ENCODE measurements at regions not wholly inside any gene's neighbourhood (a gene's known extent, or its start where the extent isn't known, plus 50 kb on each side); places are given as distances from the start of the nearest gene placed in this dataset.
"Not testable (repeated sequence)": the region's sequence is repeated elsewhere in the genome, so short reads cannot be mapped to it uniquely, and the experiment has no call there.

DNA sequence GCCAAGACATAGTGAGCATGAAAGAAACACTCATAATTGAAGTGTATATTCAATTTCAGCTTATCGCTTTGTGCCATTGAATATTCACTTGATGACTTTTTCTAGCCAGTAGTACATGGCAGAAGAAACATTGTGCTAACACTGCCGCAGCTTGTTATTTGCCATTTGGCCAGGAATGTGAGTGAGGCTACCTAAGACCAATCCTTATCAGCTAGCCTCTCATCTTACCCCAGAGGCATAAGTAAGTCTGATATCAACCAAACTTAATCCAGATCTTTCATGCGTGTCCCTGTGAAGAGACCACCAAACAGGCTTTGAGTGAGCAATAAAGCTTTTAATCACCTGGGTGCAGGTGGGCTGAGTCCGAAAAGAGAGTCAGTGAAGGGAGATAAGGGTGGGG is 586.0 kb upstream of the MBL2 start:
- Histone ChIP-seq H3K4me1 (no peaks in the 10 kb centered on the region), H3K27me3 (ENCODE audit: control insufficient read depth, insufficient read depth, low read length) (no peaks in the 10 kb centered on the region), H3K27ac (no peak overlapping the region), H3K4me2 (ENCODE audit: low read length) (no peak overlapping the region), H3K4me3 (ENCODE audit: low read depth, low read length) (no peak overlapping the region), H2AFZ (no peak overlapping the region), H3K9ac (no peak overlapping the region), H3K79me2 (no peaks in the 10 kb centered on the region), H3K9me3 (ENCODE audit: control insufficient read depth, low read length) (no peaks in the 10 kb centered on the region), H3K36me3 (ENCODE audit: control insufficient read depth, insufficient read depth, low read length) (no peaks in the 10 kb centered on the region)
- TF ChIP-seq, protein P1, sequence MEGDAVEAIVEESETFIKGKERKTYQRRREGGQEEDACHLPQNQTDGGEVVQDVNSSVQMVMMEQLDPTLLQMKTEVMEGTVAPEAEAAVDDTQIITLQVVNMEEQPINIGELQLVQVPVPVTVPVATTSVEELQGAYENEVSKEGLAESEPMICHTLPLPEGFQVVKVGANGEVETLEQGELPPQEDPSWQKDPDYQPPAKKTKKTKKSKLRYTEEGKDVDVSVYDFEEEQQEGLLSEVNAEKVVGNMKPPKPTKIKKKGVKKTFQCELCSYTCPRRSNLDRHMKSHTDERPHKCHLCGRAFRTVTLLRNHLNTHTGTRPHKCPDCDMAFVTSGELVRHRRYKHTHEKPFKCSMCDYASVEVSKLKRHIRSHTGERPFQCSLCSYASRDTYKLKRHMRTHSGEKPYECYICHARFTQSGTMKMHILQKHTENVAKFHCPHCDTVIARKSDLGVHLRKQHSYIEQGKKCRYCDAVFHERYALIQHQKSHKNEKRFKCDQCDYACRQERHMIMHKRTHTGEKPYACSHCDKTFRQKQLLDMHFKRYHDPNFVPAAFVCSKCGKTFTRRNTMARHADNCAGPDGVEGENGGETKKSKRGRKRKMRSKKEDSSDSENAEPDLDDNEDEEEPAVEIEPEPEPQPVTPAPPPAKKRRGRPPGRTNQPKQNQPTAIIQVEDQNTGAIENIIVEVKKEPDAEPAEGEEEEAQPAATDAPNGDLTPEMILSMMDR (IDR thresholded peaks at IDR 0.05) = no peak

DNA sequence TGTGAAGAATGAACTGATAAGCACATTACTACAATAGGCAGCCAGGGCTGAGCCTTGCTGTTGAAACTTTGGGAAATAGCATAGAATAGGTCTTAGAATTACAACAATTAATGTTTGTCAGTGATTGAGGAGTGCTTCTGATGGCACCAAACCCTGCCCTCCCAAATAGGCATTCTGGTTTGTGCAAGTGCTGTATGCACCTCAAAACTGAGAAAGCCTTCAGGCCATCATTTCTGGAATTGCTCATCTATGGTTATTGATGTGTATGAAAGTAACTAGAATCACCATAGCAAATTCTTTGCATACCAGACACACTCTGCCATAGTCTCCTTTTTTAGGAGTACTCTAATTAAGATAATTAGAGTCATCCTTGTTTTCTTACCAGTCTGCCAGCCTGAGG is 585.0 kb upstream of the MBL2 start:
- TF ChIP-seq, protein P1 (IDR thresholded peaks at IDR 0.05) = no peak
- Histone ChIP-seq H3K4me3 (ENCODE audit: low read depth, low read length) (no peak overlapping the region), H3K27me3 (ENCODE audit: control insufficient read depth, insufficient read depth, low read length) (no peaks in the 10 kb centered on the region), H3K36me3 (ENCODE audit: control insufficient read depth, insufficient read depth, low read length) (no peaks in the 10 kb centered on the region), H3K4me1 (no peaks in the 10 kb centered on the region), H3K9me3 (ENCODE audit: control insufficient read depth, low read length) (no peaks in the 10 kb centered on the region), H3K79me2 (no peaks in the 10 kb centered on the region), H3K27ac (no peak overlapping the region), H3K4me2 (ENCODE audit: low read length) (no peak overlapping the region), H3K9ac (no peak overlapping the region), H2AFZ (no peak overlapping the region)

DNA sequence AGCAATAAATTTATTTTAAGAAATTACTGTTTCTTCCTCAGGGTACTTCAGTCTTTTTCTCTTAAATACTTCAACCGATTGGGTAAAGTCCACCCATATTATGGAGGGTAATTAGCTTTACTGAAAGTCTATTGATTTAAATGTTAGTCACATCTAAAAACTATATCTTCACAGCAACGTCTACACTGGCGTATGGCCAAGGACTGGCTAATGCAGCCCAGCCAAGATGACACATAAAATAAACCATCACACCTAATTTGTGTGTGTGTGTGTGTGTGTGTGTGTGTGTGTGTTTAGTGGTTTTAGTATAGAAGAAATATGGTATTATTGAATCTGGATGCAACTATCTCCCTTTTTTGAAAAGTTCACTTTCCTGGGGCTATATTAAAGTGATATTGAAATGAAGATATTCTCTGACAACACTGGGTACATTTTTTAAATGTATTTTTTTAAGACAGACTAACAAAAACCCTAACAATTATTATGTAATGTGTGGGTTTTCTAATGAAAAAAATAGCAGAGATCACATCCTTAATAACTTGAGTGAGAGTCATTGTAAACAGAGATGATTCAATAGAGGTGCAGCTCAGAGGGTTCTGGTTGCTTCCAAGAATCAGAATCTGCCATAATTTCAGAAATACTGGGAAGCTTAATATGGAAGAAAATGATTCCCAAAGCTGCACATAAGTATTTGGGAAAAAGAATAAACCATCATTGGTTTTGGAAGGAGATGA is 584.2 kb upstream of the MBL2 start:
- Histone ChIP-seq H2AFZ (no peak overlapping the region), H3K4me1 (no peaks in the 10 kb centered on the region), H3K4me3 (ENCODE audit: low read depth, low read length) (no peak overlapping the region), H3K36me3 (ENCODE audit: control insufficient read depth, insufficient read depth, low read length) (no peaks in the 10 kb centered on the region), H3K79me2 (no peaks in the 10 kb centered on the region), H3K9me3 (ENCODE audit: control insufficient read depth, low read length) (no peaks in the 10 kb centered on the region), H3K9ac (no peak overlapping the region), H3K27me3 (ENCODE audit: control insufficient read depth, insufficient read depth, low read length) (no peaks in the 10 kb centered on the region), H3K4me2 (ENCODE audit: low read length) (no peak overlapping the region), H3K27ac (no peak overlapping the region)
- TF ChIP-seq, protein P1 (IDR thresholded peaks at IDR 0.05) = no peak

DNA sequence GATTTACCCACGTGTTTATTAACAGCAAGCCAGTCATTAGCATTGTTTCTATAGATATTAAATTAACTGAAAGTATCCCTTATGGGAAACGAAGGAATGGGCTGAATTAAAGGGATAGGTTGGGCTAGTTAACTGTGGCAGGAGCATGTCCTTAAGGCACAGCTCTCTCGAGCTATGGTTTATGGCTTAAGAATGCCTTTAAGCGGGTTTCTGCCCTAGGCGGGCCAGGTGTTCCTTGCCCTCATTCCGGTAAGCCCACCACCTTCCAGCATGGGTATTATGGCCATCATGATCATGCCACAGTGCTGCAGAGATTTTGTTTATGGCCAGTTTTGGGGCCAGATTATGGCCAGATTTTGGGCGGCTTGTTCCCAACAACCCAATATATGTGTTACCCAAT is 569.9 kb upstream of the MBL2 start:
- not testable (repeated sequence) for H3K4me1 ChIP-seq; H3K4me3 ChIP-seq (ENCODE audit: low read depth, low read length); H3K9me3 ChIP-seq (ENCODE audit: control insufficient read depth, low read length); H3K79me2 ChIP-seq; H3K27me3 ChIP-seq (ENCODE audit: control insufficient read depth, insufficient read depth, low read length); H3K4me2 ChIP-seq (ENCODE audit: low read length); H3K36me3 ChIP-seq (ENCODE audit: control insufficient read depth, insufficient read depth, low read length); H3K9ac ChIP-seq; H2AFZ ChIP-seq; H3K27ac ChIP-seq

DNA sequence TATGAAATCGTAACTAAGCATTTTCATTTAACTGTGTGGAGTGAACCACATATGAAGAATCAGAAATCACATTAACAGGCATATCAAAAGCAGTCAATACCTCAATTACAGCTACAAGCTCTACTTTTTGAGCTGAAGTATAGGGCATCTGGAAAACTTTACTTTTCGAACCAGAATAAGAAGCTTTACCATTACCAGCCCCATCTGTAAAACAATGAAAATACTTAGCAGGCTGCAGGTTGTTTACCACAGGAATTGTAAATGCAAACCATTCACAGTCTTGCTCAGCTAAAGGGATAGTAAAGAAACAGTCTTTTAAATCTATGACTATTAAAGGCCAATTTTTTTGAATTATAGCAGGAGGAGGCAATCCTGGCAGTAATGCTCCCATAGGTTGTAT is 565.6 kb upstream of the MBL2 start:
- not testable (repeated sequence) for H3K4me3 ChIP-seq (ENCODE audit: low read depth, low read length); H3K9ac ChIP-seq; H3K9me3 ChIP-seq (ENCODE audit: control insufficient read depth, low read length); H3K27ac ChIP-seq; H3K36me3 ChIP-seq (ENCODE audit: control insufficient read depth, insufficient read depth, low read length); H2AFZ ChIP-seq; H3K4me2 ChIP-seq (ENCODE audit: low read length); H3K79me2 ChIP-seq; H3K27me3 ChIP-seq (ENCODE audit: control insufficient read depth, insufficient read depth, low read length); H3K4me1 ChIP-seq

DNA sequence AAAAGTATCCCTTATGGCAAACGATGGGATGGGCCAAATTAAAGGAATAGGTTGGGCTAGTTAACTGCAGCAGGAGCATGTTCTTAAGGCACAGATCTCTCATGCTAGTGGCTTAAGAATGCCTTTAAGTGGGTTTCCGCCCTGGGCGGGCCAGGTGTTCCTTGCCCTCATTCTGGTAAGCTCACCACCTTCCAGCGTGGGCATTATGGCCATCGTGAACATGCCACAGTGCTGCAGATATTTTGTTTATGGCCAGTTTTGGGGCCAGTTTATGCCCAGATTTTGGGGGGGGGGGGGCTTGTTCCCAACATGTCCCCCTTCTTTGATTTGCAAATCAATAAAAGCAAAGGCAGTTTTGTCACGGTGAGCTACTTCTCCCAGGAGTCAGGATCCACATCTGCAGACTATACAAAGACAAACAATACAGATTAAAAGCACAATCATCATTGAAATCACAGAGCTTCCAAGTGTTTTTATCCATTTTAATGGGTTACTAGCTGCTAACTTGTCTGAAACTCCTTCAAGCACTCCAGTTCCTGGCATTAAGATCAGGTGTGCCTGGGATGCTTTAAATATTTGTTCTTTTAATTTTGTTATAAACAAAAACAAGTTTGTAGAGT is 563.3 kb upstream of the MBL2 start:
- not testable (repeated sequence) for H3K9me3 ChIP-seq (ENCODE audit: control insufficient read depth, low read length); H3K79me2 ChIP-seq; H2AFZ ChIP-seq; H3K4me1 ChIP-seq; H3K27me3 ChIP-seq (ENCODE audit: control insufficient read depth, insufficient read depth, low read length); H3K4me3 ChIP-seq (ENCODE audit: low read depth, low read length); H3K9ac ChIP-seq; H3K36me3 ChIP-seq (ENCODE audit: control insufficient read depth, insufficient read depth, low read length); H3K4me2 ChIP-seq (ENCODE audit: low read length); H3K27ac ChIP-seq

Data from parathyroid adenoma (tissue), 2 donors.